GM21529 (cell line): ENCODE measurements at regions not wholly inside any gene's neighbourhood (a gene's known extent, or its start where the extent isn't known, plus 50 kb on each side); places are given as distances from the start of the nearest gene placed in this dataset.
"Not testable (repeated sequence)": the region's sequence is repeated elsewhere in the genome, so short reads cannot be mapped to it uniquely, and the experiment has no call there.

Experiments used
- ATAC-seq: cut with Tn5 transposase; IDR thresholded peaks from one replicate; pipeline ENCODE4 v1.9.1; 2021; ENCODE audit not compliant: unreplicated experiment

- ATAC-seq = no peak
These were observed 187.4 kb downstream of the TENT5A start for GRCh38 chr6:81565071-81565470.

DNA sequence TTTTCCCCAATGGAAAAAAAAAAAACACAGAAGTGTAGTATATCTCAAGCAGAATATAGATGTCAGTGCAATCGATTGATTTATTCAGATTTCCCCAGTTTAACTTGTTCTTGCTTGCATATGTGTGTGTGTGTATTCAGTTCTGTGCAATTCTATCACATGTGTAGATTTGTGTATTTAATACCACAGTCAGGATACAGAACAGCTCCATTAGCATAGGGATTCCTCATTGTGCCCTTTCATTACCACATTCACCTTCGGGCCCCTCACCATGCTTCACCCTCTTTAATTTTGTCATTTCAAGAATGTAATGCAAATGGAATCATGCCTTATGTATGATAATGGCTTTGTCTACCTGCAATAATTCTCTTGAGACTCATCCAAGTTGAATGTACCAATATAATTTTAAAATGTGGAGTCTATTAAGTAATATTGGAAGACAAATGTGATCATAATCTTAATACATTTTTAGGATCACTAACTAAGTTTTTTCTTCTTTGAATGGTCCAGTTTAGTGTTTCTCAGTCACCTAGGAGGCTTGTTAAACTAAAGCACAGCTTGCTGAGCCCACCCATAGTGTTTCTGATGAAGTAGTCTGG is 187.9 kb downstream of the TENT5A start:
- no peak for ATAC-seq

DNA sequence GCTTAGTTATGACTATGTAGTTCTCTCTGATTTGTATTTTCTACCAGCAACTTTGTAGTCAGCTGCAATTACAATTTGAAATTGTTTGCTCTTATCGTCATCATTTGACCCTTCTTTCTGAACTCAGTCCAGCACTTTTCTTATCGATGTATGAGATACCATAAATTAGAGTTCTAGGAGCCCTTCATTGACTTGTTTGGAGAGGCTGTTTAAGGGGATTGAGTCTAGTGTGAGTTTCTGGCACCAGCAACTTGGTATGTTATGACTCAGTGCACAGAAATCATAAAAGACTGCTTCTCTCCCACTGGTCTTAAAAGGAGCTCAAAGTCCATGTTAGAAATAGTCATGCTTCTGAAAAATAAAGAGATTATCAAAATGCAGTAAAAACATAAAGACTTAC is 190.3 kb downstream of the TENT5A start:
- ATAC-seq = no peak

- no peak for ATAC-seq
These were observed 190.8 kb downstream of the TENT5A start for GRCh38 chr6:81561731-81562130.

DNA sequence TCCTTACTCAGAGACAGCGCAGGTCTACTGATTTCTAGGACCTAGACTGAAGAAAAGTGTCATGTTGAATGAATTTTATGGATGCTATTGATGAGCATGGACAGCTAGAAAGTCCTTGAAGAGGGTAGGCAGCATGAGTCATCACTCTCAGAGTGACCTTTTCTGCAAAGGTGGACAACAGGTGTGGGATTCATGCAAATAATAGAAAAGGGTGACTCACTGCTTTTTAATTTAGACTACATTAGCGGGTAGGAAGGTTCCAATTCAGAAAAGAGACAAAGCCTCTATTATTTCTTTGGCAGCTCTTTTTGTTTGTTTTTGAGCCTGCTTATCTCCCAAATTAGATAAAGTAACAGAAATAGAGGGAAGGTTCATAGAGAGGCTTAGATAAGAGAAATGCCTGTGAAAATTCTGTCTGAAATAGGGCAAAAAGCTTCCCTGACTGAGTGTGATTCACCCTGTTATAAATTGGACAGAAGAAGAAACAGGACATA is 191.4 kb downstream of the TENT5A start:
- ATAC-seq = no peak

DNA sequence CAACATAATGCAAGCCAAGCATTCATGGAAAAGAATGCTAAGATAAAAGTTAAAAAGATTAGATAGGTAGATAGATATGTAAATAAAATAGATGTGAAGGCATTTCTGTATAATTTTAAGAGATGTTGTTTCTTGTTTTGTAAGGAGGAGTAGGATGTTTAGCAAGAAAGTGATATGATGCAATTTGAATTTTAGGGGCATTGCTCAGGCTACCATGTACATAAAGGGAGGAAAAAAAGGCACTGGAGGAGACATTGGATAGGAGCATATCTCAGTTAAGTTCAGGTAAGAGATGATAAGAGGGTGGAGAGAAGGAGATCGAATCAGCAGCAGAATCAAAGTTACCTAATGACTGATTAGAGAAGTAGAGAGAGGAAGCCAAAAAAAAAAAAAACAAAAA is 194.7 kb downstream of the TENT5A start:
- ATAC-seq = no peak

DNA sequence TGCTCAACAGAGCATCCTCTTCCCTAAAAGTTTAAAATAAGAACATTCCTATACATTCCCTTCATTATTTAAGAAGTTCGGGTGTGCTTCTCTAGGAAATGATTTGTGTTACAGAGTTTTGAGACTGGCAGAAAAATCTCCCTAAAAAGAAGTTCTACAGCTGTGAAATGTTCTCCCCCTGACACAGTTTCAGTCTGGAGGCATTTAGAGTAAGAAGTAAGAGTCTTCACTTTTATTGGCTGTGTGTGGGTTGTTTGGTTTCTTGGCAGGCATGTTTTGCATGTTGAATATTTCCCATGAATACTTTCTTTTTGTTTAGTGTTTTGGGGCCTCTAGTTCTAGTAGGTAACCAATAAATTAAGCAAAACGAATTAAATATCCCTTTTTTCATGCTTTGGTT is 195.9 kb downstream of the TENT5A start:
- no peak for ATAC-seq

- ATAC-seq = no peak
These were observed 199.3 kb downstream of the TENT5A start for GRCh38 chr6:81553216-81553615.

DNA sequence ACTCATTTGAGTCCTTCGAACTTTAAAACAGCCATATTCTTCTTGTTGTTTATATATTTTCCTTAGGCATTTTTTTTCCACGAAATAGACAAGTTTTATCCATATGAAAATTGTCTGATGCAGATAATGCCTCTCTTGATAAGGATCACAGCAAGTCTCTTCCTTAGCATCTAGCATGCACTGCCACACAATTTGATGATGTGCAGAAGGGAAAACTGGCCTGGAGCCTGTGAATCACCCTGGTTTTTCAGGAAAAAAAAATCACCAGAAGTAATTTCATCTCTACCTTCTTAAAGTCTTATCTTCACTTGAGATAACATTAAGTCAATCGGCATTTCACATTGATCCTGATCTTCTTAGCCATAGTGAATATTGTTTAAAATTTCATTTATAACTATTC is 199.8 kb downstream of the TENT5A start:
- no peak for ATAC-seq

DNA sequence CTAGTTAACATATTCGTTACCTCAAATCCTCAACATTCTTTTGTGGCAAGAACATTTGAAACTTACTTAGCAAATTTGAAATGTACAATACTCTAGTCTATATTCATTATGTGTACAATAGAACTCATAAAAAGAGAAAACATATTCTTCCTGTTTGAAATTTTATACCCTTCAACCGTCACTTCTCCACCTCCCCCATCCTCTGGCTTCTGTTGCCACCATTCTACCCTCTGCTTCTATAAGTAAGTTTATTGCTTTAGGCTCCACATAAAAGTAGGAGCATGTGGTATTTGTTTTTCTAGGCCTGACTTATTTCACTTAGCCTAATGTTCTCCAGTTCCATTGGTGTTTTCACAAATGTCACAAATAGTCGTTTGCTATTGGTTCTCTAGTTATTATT is 205.3 kb downstream of the TENT5A start:
- ATAC-seq = no peak

DNA sequence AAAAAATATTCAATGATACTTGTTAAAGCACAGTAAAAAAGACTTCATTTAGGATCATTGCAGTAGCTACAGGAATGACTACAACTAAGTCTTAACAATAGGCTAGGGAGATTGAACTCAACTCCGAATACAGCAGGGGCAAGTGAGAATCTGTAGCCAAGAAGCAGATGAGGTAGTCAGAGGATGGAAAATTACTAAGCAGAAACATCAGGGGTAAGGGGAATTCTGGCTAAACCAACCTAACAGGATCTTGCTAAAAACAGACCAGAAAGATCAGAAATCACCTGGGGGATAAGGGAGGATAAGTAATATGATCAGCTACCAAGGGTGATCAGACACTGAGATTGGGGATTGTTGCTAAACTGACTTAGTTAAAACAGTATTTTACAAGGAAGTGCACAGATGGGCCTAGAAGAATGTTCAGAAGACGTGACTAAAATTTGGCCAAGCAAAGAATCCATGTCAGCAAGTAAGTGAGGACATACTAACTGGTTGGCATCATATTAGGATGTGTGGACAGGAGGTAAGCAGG is 217.5 kb downstream of the TENT5A start:
- no peak for ATAC-seq

DNA sequence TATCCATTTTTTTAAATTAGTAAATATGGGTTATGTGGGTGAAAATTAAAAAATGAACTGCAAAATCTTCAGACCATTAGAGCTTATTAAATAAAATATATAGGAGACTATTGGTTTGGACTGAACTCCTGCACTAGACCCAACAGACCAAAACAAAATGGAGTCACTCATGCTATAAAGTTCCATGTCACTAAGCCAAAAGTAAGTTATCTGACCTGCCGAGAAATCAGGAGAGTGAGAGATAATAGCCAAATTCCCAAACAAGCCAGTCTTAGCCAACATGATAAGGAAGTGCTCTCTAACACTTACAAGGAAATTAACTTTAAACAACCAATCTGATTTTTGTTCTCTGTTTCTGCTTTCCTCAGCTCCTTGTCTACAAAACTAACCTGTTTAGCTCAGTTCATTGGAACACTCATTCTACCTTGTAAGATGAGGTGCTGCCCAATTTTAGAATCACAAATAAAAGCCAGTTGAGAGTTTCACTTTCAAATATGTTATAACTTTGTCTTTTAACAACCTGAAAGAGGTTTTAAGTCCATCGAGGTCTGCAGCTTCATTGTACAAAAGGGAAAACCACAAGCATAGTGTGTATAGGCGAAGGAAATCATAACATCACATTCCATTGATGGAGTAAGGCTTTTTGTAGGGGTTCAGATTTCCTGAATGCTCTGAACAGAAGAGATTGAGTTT is 220.5 kb downstream of the TENT5A start:
- no peak for ATAC-seq

DNA sequence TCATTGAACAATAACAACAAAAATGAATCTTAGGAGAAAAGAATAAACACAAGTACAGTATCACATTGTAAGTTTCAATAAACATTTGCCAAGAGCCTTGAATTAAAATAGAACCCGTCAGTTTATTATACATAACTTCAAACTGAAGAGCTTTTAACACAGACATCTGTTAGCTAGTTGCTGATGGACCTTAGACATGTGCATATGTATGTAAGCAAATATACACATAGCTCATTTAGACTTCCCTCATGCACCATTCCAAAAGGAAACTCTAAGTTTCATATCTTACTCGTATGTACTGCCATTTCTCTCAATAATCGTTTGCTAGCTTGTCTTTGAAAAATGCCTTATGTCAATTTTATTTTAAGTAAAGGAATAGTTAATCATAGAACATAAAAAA is 235.0 kb downstream of the TENT5A start:
- ATAC-seq = no peak

DNA sequence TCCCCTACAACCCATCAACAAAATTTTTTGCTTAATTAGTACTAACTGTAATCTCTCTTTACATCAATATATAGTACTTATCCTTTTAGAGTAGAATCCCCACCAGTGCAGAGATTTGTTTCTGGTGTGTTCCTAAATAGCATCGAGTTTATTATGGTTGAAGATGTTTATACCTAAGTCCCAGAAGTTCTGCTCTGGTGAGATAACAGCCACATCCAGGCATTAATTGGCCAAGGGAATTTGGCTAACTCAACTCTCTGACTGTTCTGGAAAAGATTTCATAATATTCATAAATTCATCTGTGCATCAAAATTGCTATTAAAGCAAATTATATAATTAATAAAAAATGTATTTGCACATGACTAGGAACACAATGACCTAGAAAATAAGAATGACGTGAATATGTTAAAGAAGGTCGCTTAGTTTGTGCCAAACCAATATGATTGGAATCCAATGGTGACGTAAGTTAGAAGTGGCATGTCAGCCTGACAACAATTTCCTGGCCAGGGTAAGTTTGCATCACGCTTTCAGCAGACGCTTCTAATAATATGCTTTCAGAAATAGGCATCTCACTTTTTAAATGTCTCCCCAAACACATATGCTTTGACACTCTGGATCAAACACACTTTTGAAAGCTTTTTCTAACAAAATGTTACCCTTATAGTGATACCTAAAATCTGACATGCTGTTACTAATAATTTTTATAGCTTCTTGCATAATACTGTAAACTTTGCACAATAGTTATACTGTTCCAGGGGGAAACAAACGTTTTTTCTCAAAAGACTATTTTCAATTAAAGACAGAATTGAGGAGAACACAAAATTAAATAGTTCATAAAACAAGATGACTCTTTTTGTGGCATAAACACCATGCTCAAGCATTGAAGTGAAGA is 236.7 kb downstream of the TENT5A start:
- no peak for ATAC-seq

DNA sequence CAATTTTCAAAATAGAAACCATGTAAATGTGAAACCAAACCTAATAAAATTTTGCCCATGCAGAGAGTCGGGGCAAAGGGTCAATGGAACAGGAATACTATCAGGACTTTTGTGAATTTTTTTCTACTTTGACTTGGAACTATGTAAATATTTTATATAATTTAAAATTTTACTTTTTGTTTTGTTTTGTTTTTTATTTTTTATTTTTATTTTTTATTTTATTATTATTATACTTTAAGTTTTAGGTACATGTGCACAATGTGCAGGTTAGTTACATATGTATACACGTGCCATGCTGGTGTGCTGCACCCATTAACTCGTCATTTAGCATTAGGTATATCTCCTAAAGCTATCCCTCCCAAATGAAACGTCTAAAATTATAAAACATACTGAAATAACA is 238.3 kb downstream of the TENT5A start:
- ATAC-seq = not testable (repeated sequence)

- no peak for ATAC-seq
These were observed 241.1 kb downstream of the TENT5A start for GRCh38 chr6:81511423-81511822.

DNA sequence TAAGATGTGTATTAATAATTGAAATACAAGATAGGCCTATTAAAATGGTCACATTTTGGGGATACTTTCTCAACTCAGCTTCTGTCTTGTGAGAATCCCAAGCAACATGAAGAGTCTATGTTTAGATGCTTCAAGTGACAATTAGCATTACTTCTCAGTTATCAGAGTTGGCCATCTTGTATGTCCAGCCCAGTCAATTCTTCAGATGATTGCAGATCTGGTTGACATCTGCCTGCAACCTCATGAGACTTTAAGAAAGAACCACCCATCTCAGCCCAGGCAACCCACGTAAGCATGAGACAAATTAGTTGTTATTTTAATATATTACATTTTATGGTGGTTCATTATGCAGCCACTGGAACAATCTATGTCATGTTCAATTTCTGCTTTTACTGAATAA is 256.5 kb downstream of the TENT5A start:
- no peak for ATAC-seq

DNA sequence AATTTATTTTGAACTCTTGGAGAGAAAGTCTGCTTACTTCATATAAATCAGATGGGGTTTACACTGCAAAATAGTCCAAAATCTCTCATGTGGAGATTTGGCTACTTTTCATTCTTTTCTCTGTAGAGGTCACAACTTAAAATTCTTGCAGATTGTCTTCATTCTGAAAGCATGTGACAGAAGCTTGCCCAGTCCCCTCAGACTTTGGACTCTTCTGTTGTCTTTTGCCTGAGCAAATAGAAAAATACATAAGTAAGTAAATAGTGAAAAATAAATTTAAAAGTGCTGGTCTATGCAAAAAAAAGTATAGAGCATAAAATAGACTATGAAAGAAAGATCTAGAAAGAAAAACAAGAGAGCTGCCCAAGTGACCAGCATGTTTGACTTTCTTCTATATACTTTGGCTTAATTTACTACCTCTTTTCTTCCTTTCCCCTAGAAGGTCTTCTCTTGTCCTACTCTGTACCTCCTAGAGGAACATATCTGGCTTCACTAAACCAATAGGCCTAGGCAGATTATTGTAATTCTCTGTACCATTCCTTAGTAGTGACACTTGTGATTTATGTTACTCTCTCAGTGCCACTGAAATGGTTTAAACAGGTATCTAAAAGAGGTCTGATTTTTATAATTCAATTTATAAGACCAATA is 260.9 kb downstream of the TENT5A start:
- no peak for ATAC-seq

- no peak for ATAC-seq
These were observed 265.0 kb downstream of the TENT5A start for GRCh38 chr6:81487489-81487888.

DNA sequence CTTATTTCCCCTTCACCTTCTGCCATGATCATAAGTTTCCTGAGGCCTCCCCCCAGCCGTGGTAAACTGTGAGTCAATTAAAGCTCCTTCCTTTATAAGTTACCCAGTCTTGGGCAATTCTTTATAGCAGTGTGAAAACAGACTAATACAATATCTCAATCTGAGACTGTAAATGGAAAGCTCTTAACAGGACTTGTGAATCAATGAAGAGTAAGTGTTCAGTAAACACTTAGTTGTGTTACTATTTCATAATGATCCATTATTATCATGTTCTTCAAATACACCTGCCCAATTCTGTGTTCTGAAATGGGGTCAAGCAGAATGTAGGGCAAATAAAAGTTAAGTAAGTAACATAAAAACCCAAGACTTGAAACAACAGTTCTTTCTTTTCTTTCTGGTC is 266.2 kb downstream of the TENT5A start:
- ATAC-seq = no peak

DNA sequence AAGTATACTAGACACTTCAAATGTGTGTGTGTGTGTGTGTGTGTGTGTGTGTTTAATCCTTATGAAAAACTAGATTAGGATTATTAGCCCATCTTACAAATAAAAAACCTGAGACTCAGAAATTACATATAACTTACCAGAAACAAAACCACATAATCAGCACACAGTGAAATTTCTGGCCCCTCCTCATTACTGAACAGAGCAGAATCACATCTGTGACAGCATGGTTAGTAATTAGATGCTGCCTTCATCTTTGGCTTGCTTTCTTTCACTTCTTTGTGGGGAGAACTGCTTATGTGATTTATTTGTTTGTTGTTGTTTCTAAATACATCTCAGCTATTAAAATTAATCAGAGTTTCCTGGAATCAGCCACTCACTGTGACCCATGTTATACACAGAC is 267.1 kb downstream of the TENT5A start:
- no peak for ATAC-seq
